ENCODE measurements at regions not wholly inside any gene's neighbourhood (a gene's known extent, or its start where the extent isn't known, plus 50 kb on each side); places are given as distances from the start of the nearest gene placed in this dataset.

DNA sequence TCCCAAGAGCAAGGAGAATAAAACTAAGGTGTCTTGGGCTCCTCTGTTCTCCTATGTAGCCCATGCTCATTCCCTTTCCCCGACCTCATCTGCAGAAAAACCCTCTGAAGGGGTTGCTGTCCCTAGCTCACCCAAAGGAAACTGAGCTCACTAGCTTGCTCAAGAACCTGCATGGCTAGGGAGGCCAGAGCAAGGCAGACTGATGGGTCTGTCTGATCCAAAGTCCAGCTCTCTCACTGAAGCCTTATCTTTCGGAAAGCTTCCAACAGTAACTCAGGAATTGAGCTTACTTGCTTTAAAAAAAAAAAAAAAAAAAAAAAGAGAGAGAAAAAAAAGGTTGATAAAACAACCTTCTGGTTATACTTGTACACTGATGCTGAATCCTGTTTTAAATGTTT, 141.4 kb upstream of the TOPAZ1 start:
- no peak overlapping the region for H3K4me3 ChIP-seq (replicated peaks; ENCODE audit: insufficient read depth, low read length)
- no peak overlapping the region for H3K27ac ChIP-seq (replicated peaks)
- DNase-seq (ENCODE audit: low read depth in 1 of 2, low spot score in 1 of 2) = no peak
- H3K27me3 ChIP-seq (ENCODE audit: insufficient read depth, poor library complexity, severe bottlenecking) = peaks cover 7% of the 10 kb centered on the region
- no peak for TF ChIP-seq POLR2AphosphoS5 (IDR thresholded peaks at IDR 0.05; ENCODE audit: low read depth)

DNA sequence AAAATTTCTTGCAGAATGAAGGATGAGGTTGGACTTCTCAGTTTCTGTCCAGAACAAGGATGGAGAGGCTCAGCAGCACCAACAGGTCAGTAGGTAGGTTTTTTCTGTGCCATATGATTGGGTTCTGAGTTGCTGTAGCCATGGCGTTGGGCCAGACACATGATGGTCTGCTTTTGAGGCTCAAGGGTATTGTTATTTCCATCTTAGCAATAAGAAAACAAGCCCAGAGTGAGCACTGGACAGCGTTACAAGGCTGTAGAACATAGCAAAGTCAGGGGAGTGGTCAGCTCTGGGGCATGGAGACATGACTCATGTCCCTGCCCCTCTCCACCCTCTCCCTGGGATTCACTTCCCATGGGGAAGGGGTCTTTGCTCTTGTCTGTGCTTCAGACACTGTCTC, 137.6 kb upstream of the TOPAZ1 start:
- DNase-seq (ENCODE audit: low read depth in 1 of 2, low spot score in 1 of 2) = no peak
- TF ChIP-seq POLR2AphosphoS5 (IDR thresholded peaks at IDR 0.05; ENCODE audit: low read depth) (no peak), GABPA (IDR thresholded peaks at IDR 0.05; ENCODE audit: low read depth) (no peak), SPI1 (IDR thresholded peaks at IDR 0.05; ENCODE audit: borderline replicate concordance, low read depth) (no peak)
- TF ChIP-seq, protein P1, sequence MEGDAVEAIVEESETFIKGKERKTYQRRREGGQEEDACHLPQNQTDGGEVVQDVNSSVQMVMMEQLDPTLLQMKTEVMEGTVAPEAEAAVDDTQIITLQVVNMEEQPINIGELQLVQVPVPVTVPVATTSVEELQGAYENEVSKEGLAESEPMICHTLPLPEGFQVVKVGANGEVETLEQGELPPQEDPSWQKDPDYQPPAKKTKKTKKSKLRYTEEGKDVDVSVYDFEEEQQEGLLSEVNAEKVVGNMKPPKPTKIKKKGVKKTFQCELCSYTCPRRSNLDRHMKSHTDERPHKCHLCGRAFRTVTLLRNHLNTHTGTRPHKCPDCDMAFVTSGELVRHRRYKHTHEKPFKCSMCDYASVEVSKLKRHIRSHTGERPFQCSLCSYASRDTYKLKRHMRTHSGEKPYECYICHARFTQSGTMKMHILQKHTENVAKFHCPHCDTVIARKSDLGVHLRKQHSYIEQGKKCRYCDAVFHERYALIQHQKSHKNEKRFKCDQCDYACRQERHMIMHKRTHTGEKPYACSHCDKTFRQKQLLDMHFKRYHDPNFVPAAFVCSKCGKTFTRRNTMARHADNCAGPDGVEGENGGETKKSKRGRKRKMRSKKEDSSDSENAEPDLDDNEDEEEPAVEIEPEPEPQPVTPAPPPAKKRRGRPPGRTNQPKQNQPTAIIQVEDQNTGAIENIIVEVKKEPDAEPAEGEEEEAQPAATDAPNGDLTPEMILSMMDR (IDR thresholded peaks at IDR 0.05; ENCODE audit: insufficient read depth, low read length) = no peak
- TF ChIP-seq, protein P2, sequence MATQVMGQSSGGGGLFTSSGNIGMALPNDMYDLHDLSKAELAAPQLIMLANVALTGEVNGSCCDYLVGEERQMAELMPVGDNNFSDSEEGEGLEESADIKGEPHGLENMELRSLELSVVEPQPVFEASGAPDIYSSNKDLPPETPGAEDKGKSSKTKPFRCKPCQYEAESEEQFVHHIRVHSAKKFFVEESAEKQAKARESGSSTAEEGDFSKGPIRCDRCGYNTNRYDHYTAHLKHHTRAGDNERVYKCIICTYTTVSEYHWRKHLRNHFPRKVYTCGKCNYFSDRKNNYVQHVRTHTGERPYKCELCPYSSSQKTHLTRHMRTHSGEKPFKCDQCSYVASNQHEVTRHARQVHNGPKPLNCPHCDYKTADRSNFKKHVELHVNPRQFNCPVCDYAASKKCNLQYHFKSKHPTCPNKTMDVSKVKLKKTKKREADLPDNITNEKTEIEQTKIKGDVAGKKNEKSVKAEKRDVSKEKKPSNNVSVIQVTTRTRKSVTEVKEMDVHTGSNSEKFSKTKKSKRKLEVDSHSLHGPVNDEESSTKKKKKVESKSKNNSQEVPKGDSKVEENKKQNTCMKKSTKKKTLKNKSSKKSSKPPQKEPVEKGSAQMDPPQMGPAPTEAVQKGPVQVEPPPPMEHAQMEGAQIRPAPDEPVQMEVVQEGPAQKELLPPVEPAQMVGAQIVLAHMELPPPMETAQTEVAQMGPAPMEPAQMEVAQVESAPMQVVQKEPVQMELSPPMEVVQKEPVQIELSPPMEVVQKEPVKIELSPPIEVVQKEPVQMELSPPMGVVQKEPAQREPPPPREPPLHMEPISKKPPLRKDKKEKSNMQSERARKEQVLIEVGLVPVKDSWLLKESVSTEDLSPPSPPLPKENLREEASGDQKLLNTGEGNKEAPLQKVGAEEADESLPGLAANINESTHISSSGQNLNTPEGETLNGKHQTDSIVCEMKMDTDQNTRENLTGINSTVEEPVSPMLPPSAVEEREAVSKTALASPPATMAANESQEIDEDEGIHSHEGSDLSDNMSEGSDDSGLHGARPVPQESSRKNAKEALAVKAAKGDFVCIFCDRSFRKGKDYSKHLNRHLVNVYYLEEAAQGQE (IDR thresholded peaks at IDR 0.05; ENCODE audit: insufficient replicate concordance, low read depth) = no peak
- Histone ChIP-seq H3K27ac (replicated peaks) (no peak overlapping the region), H3K27me3 (ENCODE audit: insufficient read depth, poor library complexity, severe bottlenecking) (peaks cover 7% of the 10 kb centered on the region), H3K4me3 (replicated peaks; ENCODE audit: insufficient read depth, low read length) (no peak overlapping the region)

DNA sequence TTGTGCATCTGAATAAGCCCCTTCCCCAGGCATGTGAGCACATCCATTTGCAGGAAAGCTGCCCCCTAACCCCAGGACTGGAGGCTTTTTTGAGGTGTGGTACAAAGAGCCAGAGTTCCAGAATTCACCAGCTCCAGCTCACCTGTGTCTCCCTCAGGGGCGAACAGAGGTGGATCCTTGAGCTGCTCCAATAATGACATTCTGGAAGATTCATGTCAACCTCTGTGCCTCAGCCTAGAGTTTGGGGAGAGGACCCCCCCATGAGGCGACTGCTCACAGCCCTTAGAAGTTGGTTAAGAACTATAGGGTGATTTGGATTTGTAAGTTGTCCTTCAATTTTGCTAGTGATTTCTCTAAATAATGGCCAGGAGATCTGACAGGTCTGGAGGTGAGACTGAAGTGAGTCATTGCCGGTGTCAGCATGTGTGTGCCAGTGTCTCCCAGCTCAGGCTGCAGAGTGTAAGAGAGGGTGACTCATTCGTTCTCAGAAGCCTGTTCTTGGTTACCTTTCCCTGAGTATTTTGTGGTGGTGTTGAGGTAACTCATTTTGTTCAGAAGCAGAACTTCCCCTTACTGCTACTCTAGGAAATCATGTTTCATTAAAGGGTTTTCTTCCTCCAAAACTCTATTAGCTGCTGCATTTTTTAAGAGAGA, 136.9 kb upstream of the TOPAZ1 start:
- peak in 1 of 2 experiments; percentile 18 for DNase-seq (ENCODE audit: low read depth in 1 of 2, low spot score in 1 of 2)
- Histone ChIP-seq H3K4me3 (replicated peaks; ENCODE audit: insufficient read depth, low read length) (no peak overlapping the region), H3K27ac (replicated peaks) (no peak overlapping the region), H3K27me3 (ENCODE audit: insufficient read depth, poor library complexity, severe bottlenecking) (peaks cover 7% of the 10 kb centered on the region)
- TF ChIP-seq SPI1 (IDR thresholded peaks at IDR 0.05; ENCODE audit: borderline replicate concordance, low read depth) (no peak), POLR2AphosphoS5 (IDR thresholded peaks at IDR 0.05; ENCODE audit: low read depth) (no peak), GABPA (IDR thresholded peaks at IDR 0.05; ENCODE audit: low read depth) (no peak)
- TF ChIP-seq, protein P1 (IDR thresholded peaks at IDR 0.05; ENCODE audit: insufficient read depth, low read length) = no peak
- TF ChIP-seq, protein P2 (IDR thresholded peaks at IDR 0.05; ENCODE audit: insufficient replicate concordance, low read depth) = no peak

DNA sequence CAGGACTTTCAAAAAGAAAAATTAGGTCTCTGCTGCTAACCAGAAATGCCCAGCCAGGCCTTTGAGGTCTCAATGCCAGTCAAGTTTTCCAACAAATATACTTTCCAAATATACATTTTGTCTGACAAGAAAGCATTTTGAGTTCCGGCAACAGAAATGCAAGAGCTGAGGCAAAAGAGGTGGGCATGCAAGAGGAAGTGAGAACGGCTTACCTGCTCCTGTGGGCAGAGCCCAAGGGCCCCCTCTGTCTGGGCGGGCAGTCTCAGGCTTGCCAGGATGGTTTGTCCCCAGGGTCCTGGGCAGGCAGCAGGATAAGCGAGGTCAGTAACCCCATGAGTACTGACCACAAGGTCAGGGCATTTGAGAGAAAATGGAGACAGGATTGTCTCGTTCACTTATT, 136.1 kb upstream of the TOPAZ1 start:
- TF ChIP-seq GABPA (IDR thresholded peaks at IDR 0.05; ENCODE audit: low read depth) (no peak), SPI1 (IDR thresholded peaks at IDR 0.05; ENCODE audit: borderline replicate concordance, low read depth) (no peak), POLR2AphosphoS5 (IDR thresholded peaks at IDR 0.05; ENCODE audit: low read depth) (no peak)
- TF ChIP-seq, protein P2 (IDR thresholded peaks at IDR 0.05; ENCODE audit: insufficient replicate concordance, low read depth) = no peak
- TF ChIP-seq, protein P1 (IDR thresholded peaks at IDR 0.05; ENCODE audit: insufficient read depth, low read length) = no peak
- Histone ChIP-seq H3K27ac (replicated peaks) (no peak overlapping the region), H3K27me3 (ENCODE audit: insufficient read depth, poor library complexity, severe bottlenecking) (peaks cover 7% of the 10 kb centered on the region), H3K4me3 (replicated peaks; ENCODE audit: insufficient read depth, low read length) (no peak overlapping the region)
- DNase-seq (ENCODE audit: low read depth in 1 of 2, low spot score in 1 of 2) = no peak

All from HL-60 (cell line).